Endothelial cell of umbilical vein (primary cell): ENCODE measurements at regions not wholly inside any gene's neighbourhood (a gene's known extent, or its start where the extent isn't known, plus 50 kb on each side); places are given as distances from the start of the nearest gene placed in this dataset.

Source experiments
- BruUV-seq: library from RNA; stranded (reverse); fragments of 400-500 nt; replicated peaks from 2 replicates; lab custom pipeline; 2021; lab: Mats Ljungman, UMichigan
- CTCF ChIA-PET: fragments of 300-600, 350-600 bp; sonication (Branson Sonifier 250); formaldehyde crosslinking; loops from one replicate; lab custom pipeline; 2021; ENCODE audit warnings: antibody characterized with exemption, inconsistent platforms; lab: Charles Lee
- POLR2A ChIA-PET: fragments of 300-600, 350-600 bp; sonication (Branson Sonifier 250); formaldehyde crosslinking; loops from one replicate; lab custom pipeline; 2021; ENCODE audit warnings: antibody characterized with exemption, inconsistent platforms; lab: Charles Lee
- DNase-seq: peaks from one replicate; pipeline ENCODE4 v3.0.0-alpha.2; 2011; ENCODE audit warnings: low read depth, low spot score
- FAIRE-seq: peaks from 2 replicates; lab custom pipeline; 2011; peaks lifted over from hg19 to GRCh38; lab: Jason Lieb, UNC
- H2AFZ ChIP-seq: 2 replicates; pipeline ENCODE4 v1.6.0; 2012; ENCODE audit warnings: low read depth, low read length, control low read depth, inconsistent platforms
- H3K27ac ChIP-seq: 2 replicates; pipeline ENCODE4 v1.5.1; 2011; ENCODE audit warnings: low read depth, mild to moderate bottlenecking, control low read depth, low read length, moderate library complexity; ENCODE audit not compliant: insufficient read depth
- H3K27me3 ChIP-seq, 2 experiments: 2 replicates each; pipeline versions ENCODE4 v1.6.0 to v1.6.1; 2011; ENCODE audit warnings: low read length in 2 of 2, mixed read lengths in 1 of 2; ENCODE audit not compliant: control insufficient read depth in 2 of 2, insufficient read depth in 2 of 2
- H3K36me3 ChIP-seq, 2 experiments: 2 replicates in 1 of 2; 3 replicates in 1 of 2; pipeline ENCODE4 v1.5.1; 2011; ENCODE audit warnings: low read length in 2 of 2, mild to moderate bottlenecking in 1 of 2, moderate library complexity in 1 of 2; ENCODE audit not compliant: control insufficient read depth in 2 of 2, insufficient read depth in 2 of 2; ENCODE audit errors: extremely low read depth in 1 of 2
- H3K4me1 ChIP-seq: 3 replicates; pipeline ENCODE4 v1.5.1; 2011; ENCODE audit warnings: mild to moderate bottlenecking, low read length; ENCODE audit not compliant: control insufficient read depth, insufficient read depth; ENCODE audit errors: extremely low read depth
- H3K4me2 ChIP-seq: 2 replicates; pipeline ENCODE4 v1.6.1; 2011; ENCODE audit warnings: low read length, control low read depth, mixed read lengths; ENCODE audit not compliant: insufficient read depth
- H3K4me3 ChIP-seq, 3 experiments: fragments of 200-600 bp in 1 of 3; sonication (generic), shearing (Covaris generic) in 1 of 3; replicated peaks in 1 of 3; 2 replicates each; pipeline ENCODE4 v1.5.1; 2011 to 2016; ENCODE audit warnings: control low read depth in 3 of 3, low read length in 3 of 3, mild to moderate bottlenecking in 2 of 3, inconsistent platforms in 1 of 3, low read depth in 1 of 3, moderate library complexity in 1 of 3; ENCODE audit not compliant: insufficient read depth in 1 of 3
- H3K79me2 ChIP-seq: 2 replicates; pipeline ENCODE4 v1.6.0; 2012; ENCODE audit warnings: low read length, inconsistent platforms; ENCODE audit not compliant: control insufficient read depth, insufficient read depth
- H3K9ac ChIP-seq: replicated peaks from 2 replicates; pipeline ENCODE3; 2011; ENCODE audit warnings: low read length, control low read depth; ENCODE audit not compliant: insufficient read depth; ENCODE audit errors: extremely low read depth
- H3K9me1 ChIP-seq: replicated peaks from 3 replicates; pipeline ENCODE4 v1.6.0; 2011; ENCODE audit warnings: mild to moderate bottlenecking, low read length; ENCODE audit not compliant: control insufficient read depth, insufficient read depth; ENCODE audit errors: extremely low read depth
- H3K9me3 ChIP-seq: replicated peaks from 2 replicates; pipeline ENCODE4 v1.5.1; 2012; ENCODE audit warnings: low read length, inconsistent platforms; ENCODE audit not compliant: control insufficient read depth, insufficient read depth
- H4K20me1 ChIP-seq: replicated peaks from 2 replicates; pipeline ENCODE3; 2011; ENCODE audit warnings: mild to moderate bottlenecking, low read length; ENCODE audit not compliant: control insufficient read depth, insufficient read depth; ENCODE audit errors: extremely low read depth
- CTCF ChIP-seq, 2 donors: IDR thresholded peaks; 1 replicate in 1 of 2; 2 replicates in 1 of 2; pipeline ENCODE4 v1.5.1; 2011; ENCODE audit warnings: low read length in 2 of 2, mild to moderate bottlenecking in 2 of 2, moderate library complexity in 2 of 2, control low read depth in 1 of 2, inconsistent platforms in 1 of 2, low read depth in 1 of 2; ENCODE audit not compliant: insufficient read depth in 1 of 2; ENCODE audit errors: extremely low read depth in 1 of 2
- EZH2 ChIP-seq: IDR thresholded peaks from 2 replicates; pipeline ENCODE4 v1.6.1; 2012; ENCODE audit warnings: borderline replicate concordance, low read depth, mild to moderate bottlenecking, moderate library complexity, low read length, inconsistent platforms; ENCODE audit not compliant: severe bottlenecking
- GATA2 ChIP-seq: IDR thresholded peaks from 2 replicates; pipeline ENCODE4 v1.7.0; 2011; ENCODE audit warnings: low read depth, mild to moderate bottlenecking, moderate library complexity, mixed read lengths, low read length; ENCODE audit not compliant: insufficient read length, insufficient read depth
- JUN ChIP-seq: IDR thresholded peaks from 2 replicates; pipeline ENCODE4 v1.6.1; 2011; ENCODE audit warnings: borderline replicate concordance, low read depth; ENCODE audit not compliant: insufficient read length, insufficient read depth
- MAX ChIP-seq: IDR thresholded peaks from 2 replicates; pipeline ENCODE4 v1.6.1; 2011; ENCODE audit not compliant: insufficient read depth, insufficient read length
- MYC ChIP-seq: IDR thresholded peaks from one replicate; pipeline ENCODE4 v1.6.1; 2011; ENCODE audit warnings: mild to moderate bottlenecking, low read depth, low read length
- POLR2A ChIP-seq: IDR thresholded peaks from 2 replicates; pipeline ENCODE4 v1.6.1; 2012; ENCODE audit warnings: low read depth, mild to moderate bottlenecking, control low read depth, low read length
- POLR2AphosphoS5 ChIP-seq: IDR thresholded peaks from 2 replicates; pipeline ENCODE4 v1.6.1; 2012; ENCODE audit warnings: low read depth, mild to moderate bottlenecking, control low read depth, low read length, moderate library complexity; ENCODE audit not compliant: insufficient read depth
- dilution Hi-C: fragments of 300-500 bp; cut with MboI; formaldehyde crosslinking; loops from one replicate; pipeline ENCODE4 v1.15.0; 2019; ENCODE audit warnings: low sequenced_read_pairs; ENCODE audit not compliant: extremely low pct_ligation_motif_present
- intact Hi-C: fragments of 100-400 bp; cut with micrococcal nuclease; formaldehyde crosslinking; loops from one replicate; pipeline ENCODE4 v1.10.0; 2022

GRCh38 chr2:8549273-8549922 is 132.5 kb upstream of the ID2 start:
- Histone ChIP-seq H3K36me3 (no peaks in the 10 kb centered on the region), H3K9me1 (no peaks in the 10 kb centered on the region), H3K4me2 (no peak overlapping the region), H3K9me3 (no peaks in the 10 kb centered on the region), H3K4me1 (no peaks in the 10 kb centered on the region), H3K79me2 (no peaks in the 10 kb centered on the region), H4K20me1 (no peaks in the 10 kb centered on the region), H3K27me3 (no peaks in the 10 kb centered on the region), H3K4me3 (no peak overlapping the region), H3K27ac (no peak overlapping the region), H3K9ac (no peak overlapping the region), H2AFZ (no peak overlapping the region)
- no TSS peak for BruUV-seq
- DNase-seq (no peak), FAIRE-seq (no peak)
- POLR2A ChIA-PET, result no interaction called here
- TF ChIP-seq JUN (no peak), MAX (no peak), MYC (no peak), POLR2AphosphoS5 (no peak)
- dilution Hi-C loops (no loop called here), intact Hi-C loops (no loop called here)
- CTCF ChIA-PET, result no interaction called here

- Histone ChIP-seq H3K9me3 (no peaks in the 10 kb centered on the region), H3K36me3 (no peaks in the 10 kb centered on the region), H3K27me3 (no peaks in the 10 kb centered on the region), H3K79me2 (no peaks in the 10 kb centered on the region), H3K4me2 (no peak overlapping the region), H3K27ac (no peak overlapping the region), H4K20me1 (no peaks in the 10 kb centered on the region), H3K9ac (no peak overlapping the region), H3K4me3 (no peak overlapping the region), H3K9me1 (no peaks in the 10 kb centered on the region), H3K4me1 (no peaks in the 10 kb centered on the region), H2AFZ (no peak overlapping the region)
- no TSS peak for BruUV-seq
- CTCF ChIA-PET, result no interaction called here
- dilution Hi-C loops (no loop called here), intact Hi-C loops (no loop called here)
- DNase-seq (no peak), FAIRE-seq (no peak)
- POLR2A ChIA-PET, result no interaction called here
- TF ChIP-seq CTCF (IDR thresholded peaks at IDR 0.05; ENCODE audit: extremely low read depth in 1 of 2, insufficient read depth in 1 of 2, low read depth in 1 of 2, low read length in 2 of 2), result no peak
- no peak for TF ChIP-seq POLR2AphosphoS5
- TF ChIP-seq GATA2, result no peak
- no peak for TF ChIP-seq POLR2A
- TF ChIP-seq EZH2, result no peak
These were observed 131.9 kb upstream of the ID2 start for GRCh38 chr2:8549942-8550341.
